H1 (cell line): ENCODE measurements at regions not wholly inside any gene's neighbourhood (a gene's known extent, or its start where the extent isn't known, plus 50 kb on each side); places are given as distances from the start of the nearest gene placed in this dataset.

Source experiments
- ASH2L ChIP-seq: fragments of 200-600, 300-600 bp; sonication (generic); IDR thresholded peaks from one replicate; pipeline ENCODE4 v1.7.1; 2017; ENCODE audit warnings: low read length
- CHD7 ChIP-seq: fragments of 300-600 bp; sonication (generic); IDR thresholded peaks from 2 replicates; pipeline ENCODE4 v1.7.1; 2012; ENCODE audit warnings: low read length, moderate library complexity, mild to moderate bottlenecking, inconsistent platforms; ENCODE audit not compliant: insufficient replicate concordance
- CTBP2 ChIP-seq: IDR thresholded peaks from 2 replicates; pipeline ENCODE4 v1.7.0; 2011; ENCODE audit warnings: borderline replicate concordance, mild to moderate bottlenecking, moderate library complexity, mixed read lengths, low read length; ENCODE audit not compliant: insufficient read depth, insufficient read length
- SP4 ChIP-seq: IDR thresholded peaks from 2 replicates; pipeline ENCODE4 v1.6.1; 2012; ENCODE audit warnings: low read length, inconsistent platforms

DNA sequence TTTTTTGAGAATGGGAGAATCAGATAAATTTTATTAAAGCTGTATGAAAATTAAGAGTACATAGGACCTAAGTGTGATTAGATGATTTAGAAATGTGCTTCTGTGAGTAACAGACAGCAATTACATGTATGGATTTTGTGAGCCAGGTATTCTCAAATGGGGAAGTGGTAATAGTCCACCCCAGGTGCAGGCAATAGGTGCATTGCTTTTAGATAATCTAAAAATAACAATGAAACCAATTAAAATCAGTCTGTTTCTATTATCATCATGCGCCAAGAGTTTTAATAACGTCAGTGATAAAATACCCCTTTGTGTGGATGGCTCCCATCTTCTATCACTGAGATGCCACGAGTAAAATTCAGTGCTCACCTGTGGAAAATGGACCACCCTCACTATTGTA lies 265.3 kb downstream of the RNF144A start (continued):
- TF ChIP-seq CHD7 (no peak), CTBP2 (no peak), SP4 (no peak), ASH2L (no peak)
